MM.1S (cell line): ENCODE measurements at regions not wholly inside any gene's neighbourhood (a gene's known extent, or its start where the extent isn't known, plus 50 kb on each side); places are given as distances from the start of the nearest gene placed in this dataset.

ENCODE experiments used
- DNase-seq: peaks from one replicate; pipeline ENCODE4 v3.0.0-alpha.2; 2015
- H2AFZ ChIP-seq: fragments of 300-600 bp; sonication (generic); 2 replicates; pipeline ENCODE4 v1.6.0; 2016; ENCODE audit warnings: antibody characterized with exemption, low read length
- H3F3A ChIP-seq: fragments of 300-600 bp; sonication (generic); 2 replicates; pipeline ENCODE4 v1.6.1; 2016; ENCODE audit warnings: mild to moderate bottlenecking, antibody characterized with exemption, low read length, moderate library complexity, mixed read lengths; ENCODE audit not compliant: insufficient read depth
- H3K27ac ChIP-seq: fragments of 300-600 bp; sonication (generic); 2 replicates; pipeline ENCODE4 v1.5.1; 2016; ENCODE audit warnings: mild to moderate bottlenecking, low read length
- H3K27me3 ChIP-seq: fragments of 300-600 bp; sonication (generic); replicated peaks from 2 replicates; pipeline ENCODE4 v1.6.0; 2016; ENCODE audit warnings: low read length; ENCODE audit not compliant: insufficient read depth
- H3K36me3 ChIP-seq: fragments of 300-600 bp; sonication (generic); replicated peaks from 2 replicates; pipeline ENCODE4 v1.6.1; 2016; ENCODE audit warnings: mild to moderate bottlenecking, low read length, mixed read lengths; ENCODE audit not compliant: insufficient read depth
- H3K4me1 ChIP-seq: fragments of 300-600 bp; sonication (generic); 2 replicates; pipeline ENCODE4 v1.6.1; 2016; ENCODE audit warnings: low read length, mixed read lengths
- H3K4me2 ChIP-seq: fragments of 300-600 bp; sonication (generic); 2 replicates; pipeline ENCODE4 v1.6.0; 2016; ENCODE audit warnings: low read depth, low read length
- H3K4me3 ChIP-seq: fragments of 300-600 bp; sonication (generic); 2 replicates; pipeline ENCODE4 v1.5.1; 2016; ENCODE audit warnings: low read length, mixed read lengths
- H3K79me2 ChIP-seq: fragments of 300-600 bp; sonication (generic); 2 replicates; pipeline ENCODE4 v1.6.1; 2016; ENCODE audit warnings: mixed run types, low read length, mixed read lengths
- H3K9ac ChIP-seq: fragments of 300-600 bp; sonication (generic); 2 replicates; pipeline ENCODE4 v1.6.1; 2016; ENCODE audit warnings: low read length, mixed read lengths
- H3K9me2 ChIP-seq: fragments of 300-600 bp; sonication (generic); replicated peaks from 2 replicates; pipeline ENCODE4 v1.6.1; 2016; ENCODE audit warnings: mild to moderate bottlenecking, low read length, mixed read lengths; ENCODE audit not compliant: insufficient read depth
- H3K9me3 ChIP-seq: fragments of 300-600 bp; sonication (generic); replicated peaks from 2 replicates; pipeline ENCODE4 v1.6.1; 2016; ENCODE audit warnings: mild to moderate bottlenecking, low read length, mixed read lengths; ENCODE audit not compliant: insufficient read depth
- H4K20me1 ChIP-seq: fragments of 300-600 bp; sonication (generic); 2 replicates; pipeline ENCODE4 v1.6.1; 2016; ENCODE audit warnings: mild to moderate bottlenecking, low read length, moderate library complexity, mixed read lengths; ENCODE audit not compliant: insufficient read depth
- CTCF ChIP-seq: fragments of 300-600 bp; sonication (generic); IDR thresholded peaks from 2 replicates; pipeline ENCODE4 v1.5.1; 2016; ENCODE audit warnings: antibody characterized with exemption, low read length, mixed read lengths
- EZH2 ChIP-seq: fragments of 300-600 bp; sonication (generic); optimal IDR thresholded peaks from 2 replicates; pipeline ENCODE3; 2017; ENCODE audit warnings: low read depth, mild to moderate bottlenecking, antibody characterized with exemption, low read length, mixed read lengths
- EZH2phosphoT487 ChIP-seq: fragments of 300-600 bp; sonication (generic); IDR thresholded peaks from 2 replicates; pipeline ENCODE4 v1.6.1; 2018; ENCODE audit warnings: antibody characterized with exemption, low read length

DNA sequence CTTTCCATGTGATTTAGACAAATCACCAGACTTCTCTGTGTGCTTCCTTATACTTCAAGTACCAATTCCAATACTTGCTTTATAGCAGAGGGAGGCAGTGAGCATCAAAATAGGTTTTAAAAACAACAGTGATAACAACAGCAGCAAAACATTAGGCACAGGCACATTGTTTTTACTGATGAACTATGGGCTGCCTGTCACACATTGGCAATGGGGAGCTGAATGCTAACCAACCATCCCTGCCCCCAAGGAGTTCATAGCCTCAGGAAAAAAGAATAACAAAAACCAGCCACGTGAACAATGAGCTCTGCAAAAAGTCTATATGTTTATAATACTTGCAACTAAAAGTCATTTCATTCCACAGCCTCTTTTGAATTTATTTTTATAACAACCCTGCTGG, 287.9 kb upstream of the TRIB2 start:
- no peak overlapping the region for H3K9ac ChIP-seq
- H3K27ac ChIP-seq, result no peak overlapping the region

GRCh38 chr2:12429779-12430406, 286.8 kb upstream of the TRIB2 start:
- H4K20me1 ChIP-seq, result no peaks in the 10 kb centered on the region
- H3K9me3 ChIP-seq, result no peaks in the 10 kb centered on the region
- no peak for TF ChIP-seq EZH2phosphoT487
- no peak for TF ChIP-seq EZH2
- TF ChIP-seq CTCF, result no peak
- peaks cover 4% of the 10 kb centered on the region; the same call in 1 of the 2 replicates for H3K4me1 ChIP-seq
- H3K9me2 ChIP-seq, result no peaks in the 10 kb centered on the region
- H3K36me3 ChIP-seq, result no peaks in the 10 kb centered on the region
- no peak overlapping the region for H3K9ac ChIP-seq
- peaks cover 7% of the 10 kb centered on the region for H3F3A ChIP-seq
- H3K4me2 ChIP-seq, result no peak overlapping the region
- H2AFZ ChIP-seq, result no peak overlapping the region
- no peak overlapping the region for H3K4me3 ChIP-seq
- H3K27ac ChIP-seq, result no peak overlapping the region
- H3K27me3 ChIP-seq, result no peaks in the 10 kb centered on the region
- DNase-seq, result no peak
- H3K79me2 ChIP-seq, result no peaks in the 10 kb centered on the region

More for the DNA sequence above, 287.9 kb upstream of the TRIB2 start:
- Histone ChIP-seq H3K4me2 (no peak overlapping the region), H4K20me1 (no peaks in the 10 kb centered on the region), H2AFZ (no peak overlapping the region), H3K79me2 (no peaks in the 10 kb centered on the region), H3K36me3 (no peaks in the 10 kb centered on the region), H3K9me3 (no peaks in the 10 kb centered on the region), H3K9me2 (no peaks in the 10 kb centered on the region), H3K27me3 (no peaks in the 10 kb centered on the region), H3K4me3 (no peak overlapping the region), H3F3A (peaks cover 7% of the 10 kb centered on the region), H3K4me1 (peaks cover 4% of the 10 kb centered on the region; the same call in 1 of the 2 replicates)
- TF ChIP-seq EZH2phosphoT487, result no peak
- TF ChIP-seq CTCF, result no peak
- no peak for DNase-seq

DNA sequence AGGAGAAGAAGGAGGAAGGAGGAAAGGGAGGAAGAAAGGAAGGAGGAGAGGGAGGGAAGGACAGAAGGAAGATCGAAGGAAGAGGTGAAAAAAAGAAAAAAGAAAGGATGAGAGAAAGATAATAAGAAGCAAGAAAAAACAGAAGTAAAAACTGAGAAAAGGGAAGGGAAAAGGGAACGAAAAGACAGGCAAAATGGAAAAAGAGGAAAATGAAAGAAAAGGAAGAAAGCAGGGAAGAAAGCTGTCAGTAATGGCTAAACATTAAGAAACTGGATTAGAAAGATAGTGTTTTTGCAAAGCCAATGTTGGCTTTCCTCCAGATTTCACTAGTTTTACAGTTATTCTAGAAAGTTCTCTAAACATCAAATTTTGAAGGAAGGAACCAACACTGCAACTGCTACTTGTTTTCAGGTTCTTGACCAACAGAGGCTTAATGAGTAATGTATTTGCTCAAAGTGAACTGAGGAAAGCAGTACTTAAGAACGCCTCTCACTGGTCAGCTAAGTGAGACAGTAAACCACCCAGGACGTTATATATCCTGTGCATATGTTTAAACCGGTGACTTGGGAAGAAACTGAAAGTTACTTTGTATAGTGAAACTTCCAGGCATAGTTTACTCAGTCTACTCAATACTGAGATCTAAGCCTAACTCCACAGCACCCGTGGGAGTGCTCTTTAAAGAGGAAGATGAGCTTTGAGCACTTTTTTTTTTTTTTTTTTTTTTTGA, 286.2 kb upstream of the TRIB2 start:
- Histone ChIP-seq H3K4me1 (peaks cover 4% of the 10 kb centered on the region; the same call in 1 of the 2 replicates), H3K4me2 (peak overlapping the region; percentile 22; the same call in 1 of the 2 replicates), H3K9me3 (no peaks in the 10 kb centered on the region)

More for the DNA sequence above, 286.2 kb upstream of the TRIB2 start:
- peak overlapping the region; percentile 26; the same call in 1 of the 2 replicates for H3K4me3 ChIP-seq
- no peaks in the 10 kb centered on the region for H3K9me2 ChIP-seq
- peak overlapping the region; percentile 46; the same call in 1 of the 2 replicates for H2AFZ ChIP-seq
- H4K20me1 ChIP-seq, result no peaks in the 10 kb centered on the region
- peak; percentile 69 for DNase-seq
- H3K9ac ChIP-seq, result no peak overlapping the region
- TF ChIP-seq EZH2 (no peak), EZH2phosphoT487 (no peak)
- H3K79me2 ChIP-seq, result no peaks in the 10 kb centered on the region
- H3K27me3 ChIP-seq, result no peaks in the 10 kb centered on the region
- H3K27ac ChIP-seq, result peak overlapping the region; percentile 40; the same call in 1 of the 2 replicates
- H3F3A ChIP-seq, result peaks cover 7% of the 10 kb centered on the region
- H3K36me3 ChIP-seq, result no peaks in the 10 kb centered on the region
